Type B pancreatic cell (in vitro differentiated cells): ENCODE measurements at regions not wholly inside any gene's neighbourhood (a gene's known extent, or its start where the extent isn't known, plus 50 kb on each side); places are given as distances from the start of the nearest gene placed in this dataset.

Experiments used
- DNase-seq: peaks from one replicate; pipeline ENCODE4 v3.0.0; 2021; ENCODE audit warnings: mixed read lengths; ENCODE audit not compliant: unreplicated experiment; ENCODE audit errors: extremely low spot score
- H3K27ac Mint-ChIP-seq: 2 replicates; pipeline ENCODE4 v1.8.0; 2021; ENCODE audit warnings: mild to moderate bottlenecking, mixed read lengths
- H3K27me3 Mint-ChIP-seq: 2 replicates; pipeline ENCODE4 v1.8.0; 2021; ENCODE audit warnings: mixed read lengths
- H3K36me3 Mint-ChIP-seq: 2 replicates; pipeline ENCODE4 v1.8.0; 2021; ENCODE audit warnings: mixed read lengths
- H3K4me1 Mint-ChIP-seq: one replicate; pipeline ENCODE4 v1.8.0; 2021; ENCODE audit warnings: mixed read lengths; ENCODE audit not compliant: unreplicated experiment
- H3K4me3 Mint-ChIP-seq: 2 replicates; pipeline ENCODE4 v1.8.0; 2021; ENCODE audit warnings: mild to moderate bottlenecking, mixed read lengths
- H3K9me3 Mint-ChIP-seq: 2 replicates; pipeline ENCODE4 v1.8.0; 2021; ENCODE audit warnings: mixed read lengths
- TF ChIP-seq, protein P1 (sequence below): fragments of 200-600 bp; sonication (generic); conservative IDR thresholded peaks from 2 replicates; pipeline ENCODE4 v1.5.0; 2021; ENCODE audit warnings: antibody characterized with exemption, mild to moderate bottlenecking

DNA sequence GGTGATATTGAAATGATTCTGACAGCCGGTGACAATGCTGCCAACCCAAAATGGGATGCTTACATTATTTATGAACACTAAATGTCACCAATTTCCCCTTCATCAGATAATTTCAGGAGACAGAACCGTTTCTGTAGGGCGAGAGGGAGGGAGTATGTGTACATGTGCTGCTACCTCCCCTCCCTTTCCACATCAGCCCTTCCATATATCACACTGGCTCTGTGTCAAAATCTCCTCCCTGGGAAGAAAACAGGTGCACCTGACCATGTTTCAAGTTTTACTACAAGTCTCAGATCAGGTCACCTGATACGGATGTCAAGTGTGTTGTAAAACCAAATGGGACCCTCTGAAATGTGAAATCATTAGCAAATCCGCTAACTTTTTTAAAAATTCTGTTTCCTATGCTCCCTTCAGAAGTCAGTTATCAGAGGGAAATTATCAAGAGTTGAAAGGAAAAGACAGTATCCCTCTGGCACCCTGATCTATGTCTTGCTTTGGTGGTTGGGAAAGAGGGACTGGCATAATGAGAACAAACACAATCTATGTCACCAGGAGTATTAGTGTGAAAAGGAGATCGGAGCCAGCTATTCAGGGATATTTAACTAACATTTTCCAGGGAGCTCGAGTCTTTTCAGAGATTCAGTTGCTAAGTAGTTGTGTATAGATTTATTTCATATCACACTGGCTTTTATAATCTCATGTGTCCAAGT, 1002.3 kb upstream of the CDH8 start:
- Mint-ChIP-seq H3K4me3 (no peak overlapping the region), H3K27ac (no peak overlapping the region), H3K36me3 (no peaks in the 10 kb centered on the region), H3K27me3 (no peaks in the 10 kb centered on the region), H3K4me1 (no peaks in the 10 kb centered on the region), H3K9me3 (no peaks in the 10 kb centered on the region)
- TF ChIP-seq, protein P1, sequence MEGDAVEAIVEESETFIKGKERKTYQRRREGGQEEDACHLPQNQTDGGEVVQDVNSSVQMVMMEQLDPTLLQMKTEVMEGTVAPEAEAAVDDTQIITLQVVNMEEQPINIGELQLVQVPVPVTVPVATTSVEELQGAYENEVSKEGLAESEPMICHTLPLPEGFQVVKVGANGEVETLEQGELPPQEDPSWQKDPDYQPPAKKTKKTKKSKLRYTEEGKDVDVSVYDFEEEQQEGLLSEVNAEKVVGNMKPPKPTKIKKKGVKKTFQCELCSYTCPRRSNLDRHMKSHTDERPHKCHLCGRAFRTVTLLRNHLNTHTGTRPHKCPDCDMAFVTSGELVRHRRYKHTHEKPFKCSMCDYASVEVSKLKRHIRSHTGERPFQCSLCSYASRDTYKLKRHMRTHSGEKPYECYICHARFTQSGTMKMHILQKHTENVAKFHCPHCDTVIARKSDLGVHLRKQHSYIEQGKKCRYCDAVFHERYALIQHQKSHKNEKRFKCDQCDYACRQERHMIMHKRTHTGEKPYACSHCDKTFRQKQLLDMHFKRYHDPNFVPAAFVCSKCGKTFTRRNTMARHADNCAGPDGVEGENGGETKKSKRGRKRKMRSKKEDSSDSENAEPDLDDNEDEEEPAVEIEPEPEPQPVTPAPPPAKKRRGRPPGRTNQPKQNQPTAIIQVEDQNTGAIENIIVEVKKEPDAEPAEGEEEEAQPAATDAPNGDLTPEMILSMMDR: no peak
- DNase-seq: no peak

DNA sequence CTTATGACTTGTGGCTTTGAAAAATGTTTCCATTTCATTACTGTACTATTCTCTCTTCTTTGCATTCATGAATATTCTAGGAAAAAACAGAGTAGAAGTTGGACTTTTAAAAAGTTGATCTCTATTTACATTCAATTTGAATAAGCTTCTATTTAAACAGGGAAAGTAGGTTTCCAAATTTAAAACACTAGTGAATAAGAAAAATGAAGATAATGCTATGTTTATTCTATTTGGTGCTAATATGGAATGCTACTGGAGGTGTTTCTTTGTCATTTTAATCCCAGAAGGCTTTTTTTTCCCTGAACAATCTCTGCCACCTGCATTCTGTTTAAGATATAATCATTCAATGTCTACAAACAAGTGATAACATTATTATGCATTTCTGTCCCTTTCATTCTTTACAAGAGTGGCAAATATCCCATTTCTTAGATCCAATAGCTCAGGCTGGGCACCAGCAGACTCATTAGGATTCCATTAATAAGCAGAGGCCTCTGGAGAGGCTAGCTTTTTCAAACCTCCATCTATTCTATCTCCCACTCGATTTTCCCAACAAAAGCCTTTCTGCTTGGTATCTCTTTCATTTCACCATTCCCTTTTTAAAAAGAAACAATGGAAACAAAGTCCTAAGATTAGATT, 1001.6 kb upstream of the CDH8 start:
- Mint-ChIP-seq H3K4me3 (no peak overlapping the region), H3K27me3 (no peaks in the 10 kb centered on the region), H3K36me3 (no peaks in the 10 kb centered on the region), H3K4me1 (no peaks in the 10 kb centered on the region), H3K27ac (no peak overlapping the region), H3K9me3 (no peaks in the 10 kb centered on the region)
- TF ChIP-seq, protein P1: no peak
- DNase-seq: no peak

DNA sequence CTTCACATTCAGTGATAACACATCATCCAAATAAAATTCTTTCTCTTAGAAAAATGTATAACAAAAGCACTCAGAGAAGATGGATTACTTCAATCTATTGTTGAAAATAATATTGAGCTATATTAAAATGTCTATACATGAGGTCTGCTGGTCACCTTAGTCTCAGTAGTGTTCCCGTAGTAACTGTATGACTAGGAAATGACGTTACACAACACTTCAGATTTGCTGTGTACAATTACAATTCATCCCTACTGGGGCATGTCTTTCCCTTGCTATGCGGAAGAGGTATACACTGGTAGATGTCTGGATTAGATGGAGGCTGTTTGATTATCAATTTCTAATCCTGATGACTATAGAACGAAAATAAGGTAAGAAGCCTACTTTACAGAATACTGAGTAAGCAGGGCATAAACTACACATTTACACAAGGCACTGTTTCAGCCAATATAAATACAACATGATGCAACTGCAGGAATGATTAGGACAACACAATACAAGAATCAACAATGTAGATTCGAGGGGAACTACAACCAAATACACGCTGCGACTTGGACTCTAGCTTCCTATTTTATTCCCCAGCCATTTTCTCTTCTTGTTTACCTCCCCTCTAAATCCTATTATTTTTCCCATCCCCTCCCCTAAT, 982.5 kb upstream of the CDH8 start:
- H3K27me3 Mint-ChIP-seq: no peaks in the 10 kb centered on the region
- H3K4me1 Mint-ChIP-seq: no peaks in the 10 kb centered on the region
- H3K9me3 Mint-ChIP-seq: no peaks in the 10 kb centered on the region
- H3K27ac Mint-ChIP-seq: no peak overlapping the region
- DNase-seq: no peak
- H3K36me3 Mint-ChIP-seq: no peaks in the 10 kb centered on the region
- H3K4me3 Mint-ChIP-seq: no peak overlapping the region
- TF ChIP-seq, protein P1: no peak

DNA sequence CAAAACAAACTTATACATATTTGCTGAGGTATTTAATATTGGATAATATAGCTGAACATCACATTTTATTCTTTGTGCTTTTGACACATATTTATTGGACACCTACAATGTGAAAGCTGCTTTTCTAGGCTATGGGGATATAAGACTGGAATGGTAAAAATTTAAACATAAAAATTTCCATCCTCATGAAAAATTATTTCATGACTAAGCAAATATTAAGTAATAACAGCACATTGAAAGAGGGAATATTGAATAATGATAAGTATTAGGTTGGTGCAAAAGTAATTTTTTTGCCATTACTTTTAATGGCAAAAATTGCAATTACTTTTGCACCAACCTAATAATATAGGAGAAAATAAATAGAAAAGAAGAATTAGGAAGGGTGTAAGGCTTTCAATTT, 972.5 kb upstream of the CDH8 start:
- Mint-ChIP-seq H3K36me3 (no peaks in the 10 kb centered on the region), H3K27me3 (no peaks in the 10 kb centered on the region), H3K27ac (no peak overlapping the region), H3K9me3 (no peaks in the 10 kb centered on the region), H3K4me1 (no peaks in the 10 kb centered on the region), H3K4me3 (no peak overlapping the region)
- TF ChIP-seq, protein P1: no peak
- DNase-seq: no peak

DNA sequence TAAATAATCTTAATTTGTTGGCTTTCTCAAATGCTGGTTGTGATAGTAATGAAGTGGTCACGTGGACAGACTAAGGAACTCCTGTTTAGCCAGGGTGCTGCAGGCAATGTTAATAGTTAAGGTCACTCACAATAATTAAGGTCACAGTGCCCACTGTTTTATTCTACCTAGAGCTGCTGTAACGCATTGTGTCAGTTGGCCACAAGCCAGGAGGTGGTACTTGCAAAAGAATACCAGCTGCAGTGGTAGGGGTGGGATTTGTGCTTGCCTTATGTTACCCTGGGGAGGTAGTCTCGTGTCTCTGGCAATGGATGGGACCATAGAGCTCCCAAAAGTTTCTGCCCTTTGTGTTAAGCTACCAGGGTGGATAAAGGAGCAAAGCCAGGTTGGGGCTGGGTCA, 969.1 kb upstream of the CDH8 start:
- H3K9me3 Mint-ChIP-seq: peaks cover 6% of the 10 kb centered on the region
- H3K27ac Mint-ChIP-seq: no peak overlapping the region
- H3K27me3 Mint-ChIP-seq: no peaks in the 10 kb centered on the region
- H3K36me3 Mint-ChIP-seq: no peaks in the 10 kb centered on the region
- H3K4me1 Mint-ChIP-seq: no peaks in the 10 kb centered on the region
- no peak for DNase-seq
- no peak overlapping the region for H3K4me3 Mint-ChIP-seq
- TF ChIP-seq, protein P1: no peak
